Activated naive CD8-positive, alpha-beta T cell treated with anti-CD3 and anti-CD28 coated beads, Interleukin-2, amount 50 U/mL, for 24 hours (primary cell): ENCODE measurements at regions not wholly inside any gene's neighbourhood (a gene's known extent, or its start where the extent isn't known, plus 50 kb on each side); places are given as distances from the start of the nearest gene placed in this dataset.

Source experiments
- ATAC-seq: fragments of 150-1000 bp; cut with Tn5 transposase; one replicate; pipeline ENCODE4 v1.10.0; 2021
- DNase-seq: peaks from one replicate; pipeline ENCODE4 v3.0.0; 2021
- H3K27ac Mint-ChIP-seq: one replicate; pipeline ENCODE4 v1.8.0; 2021; ENCODE audit warnings: mild to moderate bottlenecking, mixed read lengths
- H3K27me3 Mint-ChIP-seq: one replicate; pipeline ENCODE4 v1.8.0; 2021; ENCODE audit warnings: mixed read lengths
- H3K36me3 Mint-ChIP-seq: one replicate; pipeline ENCODE4 v1.8.0; 2021; ENCODE audit warnings: low read depth, mixed read lengths
- H3K4me1 Mint-ChIP-seq: one replicate; pipeline ENCODE4 v1.8.0; 2021; ENCODE audit warnings: mixed read lengths
- H3K4me3 Mint-ChIP-seq: one replicate; pipeline ENCODE4 v1.8.0; 2021; ENCODE audit warnings: mild to moderate bottlenecking, moderate library complexity, mixed read lengths
- H3K9me3 Mint-ChIP-seq: one replicate; pipeline ENCODE4 v1.8.0; 2021; ENCODE audit warnings: mixed read lengths

GRCh38 chr10:2972810-2973209 lies 94.5 kb upstream of the PFKP start:
- ATAC-seq (no peak), DNase-seq (no peak)
- Mint-ChIP-seq H3K27ac (no peak overlapping the region), H3K4me1 (no peaks in the 10 kb centered on the region), H3K27me3 (peaks cover 2% of the 10 kb centered on the region), H3K4me3 (no peak overlapping the region), H3K36me3 (no peaks in the 10 kb centered on the region), H3K9me3 (no peaks in the 10 kb centered on the region)

- DNase-seq, result no peak
- no peaks in the 10 kb centered on the region for H3K4me1 Mint-ChIP-seq
- ATAC-seq, result no peak
- peaks cover 2% of the 10 kb centered on the region for H3K27me3 Mint-ChIP-seq
- H3K27ac Mint-ChIP-seq, result no peak overlapping the region
- H3K4me3 Mint-ChIP-seq, result no peak overlapping the region
- H3K36me3 Mint-ChIP-seq, result no peaks in the 10 kb centered on the region
- no peaks in the 10 kb centered on the region for H3K9me3 Mint-ChIP-seq
Observed at GRCh38 chr10:2972216-2972615, 95.1 kb upstream of the PFKP start.

DNA sequence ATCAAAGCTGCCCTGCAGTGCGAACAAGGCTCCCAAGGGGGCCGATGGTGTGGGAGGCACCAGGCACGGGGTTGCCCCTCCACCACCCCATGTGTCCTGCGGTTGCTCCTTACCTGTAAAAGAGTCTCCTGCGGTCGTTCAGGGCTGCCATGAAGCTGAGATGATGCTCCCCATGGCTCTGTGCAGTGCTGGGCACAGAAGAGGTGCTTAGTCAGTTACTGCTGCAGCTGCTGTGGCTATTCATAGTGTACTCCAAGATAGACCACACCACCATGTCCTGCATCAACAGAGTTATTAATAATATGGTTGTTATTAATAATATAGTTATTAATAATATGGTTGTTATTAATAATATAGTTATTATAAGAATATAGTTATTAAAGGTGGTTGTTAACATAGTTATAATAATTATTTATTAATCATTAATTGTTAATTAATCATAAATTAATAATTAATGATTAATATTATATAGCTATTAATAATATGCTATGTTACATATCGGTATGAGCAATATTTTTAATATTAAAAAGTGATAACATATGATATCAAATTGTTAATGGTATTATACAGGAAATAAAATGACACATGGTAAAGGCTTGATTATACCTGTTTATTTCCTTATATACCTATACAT lies 97.0 kb upstream of the PFKP start:
- H3K36me3 Mint-ChIP-seq, result no peaks in the 10 kb centered on the region
- DNase-seq (no peak), ATAC-seq (no peak)
- no peak overlapping the region for H3K27ac Mint-ChIP-seq
- peaks cover 13% of the 10 kb centered on the region for H3K27me3 Mint-ChIP-seq
- H3K9me3 Mint-ChIP-seq, result no peaks in the 10 kb centered on the region
- H3K4me1 Mint-ChIP-seq, result no peaks in the 10 kb centered on the region
- H3K4me3 Mint-ChIP-seq, result no peak overlapping the region

GRCh38 chr10:2968401-2969058 lies 98.8 kb upstream of the PFKP start:
- ATAC-seq, result no peak
- peaks cover 19% of the 10 kb centered on the region for H3K27me3 Mint-ChIP-seq

GRCh38 chr10:2966134-2966533 lies 101.2 kb upstream of the PFKP start:
- H3K9me3 Mint-ChIP-seq, result no peaks in the 10 kb centered on the region
- no peak overlapping the region for H3K27ac Mint-ChIP-seq
- no peaks in the 10 kb centered on the region for H3K4me1 Mint-ChIP-seq
- ATAC-seq (no peak), DNase-seq (no peak)
- no peaks in the 10 kb centered on the region for H3K36me3 Mint-ChIP-seq
- peaks cover 19% of the 10 kb centered on the region for H3K27me3 Mint-ChIP-seq
- H3K4me3 Mint-ChIP-seq, result no peak overlapping the region

More at GRCh38 chr10:2968401-2969058, 98.8 kb upstream of the PFKP start:
- Mint-ChIP-seq H3K27ac (no peak overlapping the region), H3K9me3 (no peaks in the 10 kb centered on the region), H3K4me3 (no peak overlapping the region), H3K36me3 (no peaks in the 10 kb centered on the region), H3K4me1 (no peaks in the 10 kb centered on the region)
- DNase-seq, result no peak

DNA sequence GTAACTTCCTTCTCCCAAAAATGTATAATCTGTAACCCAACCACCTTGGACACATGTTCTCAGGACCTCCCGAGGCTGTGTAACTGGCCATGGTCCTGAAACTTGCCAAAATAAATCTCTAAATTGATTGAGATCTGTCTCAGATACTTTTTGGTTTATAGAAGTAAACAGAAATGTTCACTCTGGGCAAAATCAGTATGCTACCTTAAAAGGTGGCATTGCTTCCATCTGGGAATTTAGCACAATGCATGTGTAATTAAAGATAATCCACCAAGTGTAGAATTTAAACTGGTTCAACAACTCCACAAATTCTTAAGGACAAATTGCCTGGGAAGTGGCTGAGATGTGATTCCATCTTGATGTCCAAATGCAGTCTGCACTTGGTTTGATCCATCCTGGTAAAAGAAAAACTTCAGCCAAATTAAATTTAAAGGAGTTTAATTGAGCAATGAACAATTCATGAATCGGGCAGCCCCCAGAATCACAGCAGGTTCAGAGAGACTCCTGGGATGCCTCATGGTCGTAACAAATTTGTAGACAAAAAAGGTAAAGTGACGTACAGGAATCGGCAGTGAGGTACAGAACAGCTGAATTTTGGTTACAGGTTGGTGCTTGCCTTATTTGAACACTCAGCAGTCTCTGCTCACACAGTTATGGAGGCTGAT lies 102.6 kb upstream of the PFKP start:
- DNase-seq (no peak), ATAC-seq (no peak)
- no peak overlapping the region for H3K27ac Mint-ChIP-seq
- H3K27me3 Mint-ChIP-seq, result peaks cover 18% of the 10 kb centered on the region
- H3K36me3 Mint-ChIP-seq, result no peaks in the 10 kb centered on the region
- H3K9me3 Mint-ChIP-seq, result no peaks in the 10 kb centered on the region
- H3K4me1 Mint-ChIP-seq, result no peaks in the 10 kb centered on the region
- no peak overlapping the region for H3K4me3 Mint-ChIP-seq

DNA sequence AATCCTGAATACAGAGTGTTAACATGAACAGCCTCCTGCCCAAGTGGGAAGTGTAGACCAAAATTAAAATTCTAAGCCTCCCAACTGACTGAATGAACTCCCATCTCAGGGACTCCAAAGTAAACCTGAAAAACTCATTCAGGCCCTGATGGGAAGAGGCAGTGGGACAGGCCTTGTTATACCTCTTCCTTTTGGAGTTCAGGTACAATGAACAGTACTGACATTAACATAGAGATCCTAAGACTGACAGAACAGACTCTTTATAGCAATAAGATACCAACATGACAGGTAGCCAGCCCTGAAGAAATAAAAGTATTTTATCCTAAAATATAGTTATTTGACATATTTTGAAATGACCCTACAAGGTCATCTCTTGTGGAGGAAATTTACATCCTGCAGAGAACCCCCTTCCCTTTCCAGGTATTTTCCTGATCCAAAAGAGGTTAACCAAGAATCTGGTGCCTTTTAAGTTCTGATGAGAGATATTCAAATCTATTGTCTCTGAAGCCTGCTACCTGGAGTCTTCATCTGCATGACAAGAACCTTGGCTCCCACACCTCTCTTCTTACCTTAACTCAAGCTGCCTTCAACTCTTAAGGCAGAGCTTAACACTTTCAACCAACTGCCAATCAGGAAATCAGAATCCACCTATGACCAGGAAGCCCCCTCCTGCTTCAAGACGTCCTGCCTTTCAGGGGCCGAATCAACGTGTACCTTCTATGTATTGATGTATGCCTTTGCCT lies 103.3 kb upstream of the PFKP start:
- no peak overlapping the region for H3K4me3 Mint-ChIP-seq
- no peak for DNase-seq
- H3K9me3 Mint-ChIP-seq, result no peaks in the 10 kb centered on the region
- no peak overlapping the region for H3K27ac Mint-ChIP-seq
- H3K27me3 Mint-ChIP-seq, result peaks cover 21% of the 10 kb centered on the region
- H3K36me3 Mint-ChIP-seq, result no peaks in the 10 kb centered on the region
- no peaks in the 10 kb centered on the region for H3K4me1 Mint-ChIP-seq
- no peak for ATAC-seq

- DNase-seq, result no peak
- ATAC-seq, result no peak
- peaks cover 4% of the 10 kb centered on the region for H3K9me3 Mint-ChIP-seq
- H3K4me3 Mint-ChIP-seq, result no peak overlapping the region
- H3K27ac Mint-ChIP-seq, result no peak overlapping the region
- peaks cover 21% of the 10 kb centered on the region for H3K27me3 Mint-ChIP-seq
- no peaks in the 10 kb centered on the region for H3K36me3 Mint-ChIP-seq
- no peaks in the 10 kb centered on the region for H3K4me1 Mint-ChIP-seq
Observed at GRCh38 chr10:2962194-2962593, 105.2 kb upstream of the PFKP start.

GRCh38 chr10:2958659-2959058 lies 108.7 kb upstream of the PFKP start:
- no peak overlapping the region for H3K27ac Mint-ChIP-seq
- ATAC-seq (no peak), DNase-seq (no peak)
- H3K4me1 Mint-ChIP-seq, result no peaks in the 10 kb centered on the region
- peaks cover 17% of the 10 kb centered on the region for H3K27me3 Mint-ChIP-seq
- no peak overlapping the region for H3K4me3 Mint-ChIP-seq
- no peaks in the 10 kb centered on the region for H3K36me3 Mint-ChIP-seq
- peaks cover 20% of the 10 kb centered on the region for H3K9me3 Mint-ChIP-seq

DNA sequence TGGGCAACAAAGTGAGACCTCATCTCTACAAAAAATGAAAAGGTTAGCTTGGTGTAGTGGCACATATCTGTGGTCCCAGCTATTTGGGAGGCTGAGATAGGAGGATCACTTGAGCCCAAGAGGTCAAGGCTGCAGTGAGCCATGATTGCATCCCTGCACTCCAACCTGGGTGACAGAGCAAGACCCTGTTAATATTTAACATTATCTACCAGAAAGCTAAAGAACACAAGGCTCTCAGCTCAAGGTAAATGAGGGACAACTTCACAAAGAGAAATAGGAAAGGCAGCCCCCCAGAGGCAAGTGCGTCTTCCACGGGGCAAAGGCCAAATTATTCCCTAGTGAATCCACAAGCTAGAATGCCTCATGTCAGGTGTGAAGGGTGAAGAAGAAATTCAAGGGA lies 109.6 kb upstream of the PFKP start:
- DNase-seq (no peak), ATAC-seq (no peak)
- Mint-ChIP-seq H3K4me3 (no peak overlapping the region), H3K27ac (no peak overlapping the region), H3K36me3 (no peaks in the 10 kb centered on the region), H3K4me1 (no peaks in the 10 kb centered on the region), H3K27me3 (peaks cover 20% of the 10 kb centered on the region), H3K9me3 (peaks cover 20% of the 10 kb centered on the region)

DNA sequence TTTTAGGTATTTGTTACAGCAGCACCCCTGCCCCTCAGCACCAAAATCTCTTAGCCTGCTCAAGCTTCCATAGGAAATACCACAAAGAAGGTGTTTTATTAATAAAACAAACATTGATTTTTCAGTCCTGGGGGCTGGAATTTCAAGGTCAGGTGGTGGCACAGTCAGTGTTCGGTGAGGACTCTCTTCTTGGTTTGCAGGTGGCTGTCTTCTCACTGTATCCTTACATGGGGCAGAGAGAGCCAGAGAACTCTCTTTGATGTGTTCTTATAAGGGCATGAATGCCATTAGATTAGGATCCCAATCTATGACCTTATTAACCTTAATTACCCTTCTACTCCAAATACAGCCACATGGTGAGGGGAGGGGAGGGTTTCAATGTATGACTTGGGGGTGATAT lies 112.3 kb upstream of the PFKP start:
- H3K27ac Mint-ChIP-seq, result no peak overlapping the region
- no peak for DNase-seq
- H3K9me3 Mint-ChIP-seq, result peaks cover 20% of the 10 kb centered on the region
- H3K36me3 Mint-ChIP-seq, result no peaks in the 10 kb centered on the region
- no peak for ATAC-seq
- H3K27me3 Mint-ChIP-seq, result peaks cover 29% of the 10 kb centered on the region
- peaks cover 9% of the 10 kb centered on the region for H3K4me1 Mint-ChIP-seq
- H3K4me3 Mint-ChIP-seq, result no peak overlapping the region

DNA sequence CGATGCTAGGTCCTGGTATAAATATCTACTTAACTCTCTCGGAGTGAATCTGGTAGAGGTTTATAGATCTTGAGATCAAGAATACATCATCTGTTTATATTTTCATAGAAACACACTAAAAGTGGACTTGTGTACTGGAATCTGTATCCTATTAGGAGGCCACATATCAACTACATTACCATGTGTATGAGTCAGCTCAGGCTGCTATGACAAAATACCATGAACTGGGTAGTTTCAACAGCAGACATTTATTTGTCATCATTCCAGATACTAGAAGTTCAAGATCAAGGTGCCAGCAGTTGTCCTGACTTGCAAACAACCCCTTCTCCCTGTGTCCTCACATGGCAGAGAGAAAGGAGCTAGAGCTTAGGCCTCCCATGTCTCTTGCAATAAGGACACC lies 113.9 kb upstream of the PFKP start:
- H3K27me3 Mint-ChIP-seq, result peaks cover 32% of the 10 kb centered on the region

DNA sequence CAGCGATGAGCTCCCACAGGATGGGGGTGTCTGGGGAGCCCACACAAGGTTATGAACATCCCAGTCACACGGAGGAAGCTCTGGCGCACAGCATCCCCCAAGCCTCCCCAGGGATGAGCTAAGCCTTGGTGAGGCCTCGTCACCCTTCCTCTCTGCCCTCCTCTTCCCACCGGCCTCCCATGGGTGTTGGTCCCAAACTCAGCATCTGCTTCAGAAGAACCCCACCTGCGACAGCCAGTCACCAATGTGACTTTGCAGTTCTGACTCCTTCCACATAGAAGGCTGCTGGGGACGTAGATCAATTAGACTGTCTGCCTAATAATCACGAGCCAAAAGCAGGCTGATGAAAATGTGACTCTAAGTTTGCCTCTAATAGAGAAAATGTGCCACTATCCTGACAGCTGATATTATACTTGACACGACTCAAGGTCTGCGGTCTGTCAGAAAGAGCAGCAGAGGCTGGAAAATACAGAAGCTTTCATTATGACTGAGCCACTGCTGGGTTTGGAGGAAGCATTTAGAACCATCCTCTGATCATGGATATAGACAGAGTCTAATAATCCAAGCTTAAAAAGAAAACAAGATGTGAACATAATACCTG lies 116.0 kb upstream of the PFKP start:
- DNase-seq (no peak), ATAC-seq (no peak)
- Mint-ChIP-seq H3K27me3 (peaks cover 38% of the 10 kb centered on the region), H3K36me3 (no peaks in the 10 kb centered on the region), H3K9me3 (peaks cover 10% of the 10 kb centered on the region), H3K27ac (no peak overlapping the region), H3K4me1 (peaks cover 32% of the 10 kb centered on the region), H3K4me3 (no peak overlapping the region)

More for the DNA sequence above, 113.9 kb upstream of the PFKP start:
- Mint-ChIP-seq H3K9me3 (peaks cover 20% of the 10 kb centered on the region), H3K27ac (no peak overlapping the region), H3K4me3 (no peak overlapping the region), H3K4me1 (peaks cover 20% of the 10 kb centered on the region), H3K36me3 (no peaks in the 10 kb centered on the region)
- DNase-seq, result no peak
- no peak for ATAC-seq

GRCh38 chr10:2950546-2950945 lies 116.8 kb upstream of the PFKP start:
- ATAC-seq, result no peak
- H3K36me3 Mint-ChIP-seq, result no peaks in the 10 kb centered on the region
- no peak for DNase-seq
- no peak overlapping the region for H3K4me3 Mint-ChIP-seq
- no peak overlapping the region for H3K27ac Mint-ChIP-seq
- H3K9me3 Mint-ChIP-seq, result peaks cover 3% of the 10 kb centered on the region
- H3K27me3 Mint-ChIP-seq, result peaks cover 39% of the 10 kb centered on the region
- H3K4me1 Mint-ChIP-seq, result peaks cover 32% of the 10 kb centered on the region
